Mucosa of descending colon (tissue), 3 donors: ENCODE measurements at regions not wholly inside any gene's neighbourhood (a gene's known extent, or its start where the extent isn't known, plus 50 kb on each side); places are given as distances from the start of the nearest gene placed in this dataset.

Experiments used
- ATAC-seq: fragments of 200-7000 bp; cut with Tn5 transposase; one replicate; pipeline ENCODE4 v1.9.1; 2020; ENCODE audit warnings: mild to moderate bottlenecking, moderate library complexity
- DNase-seq, 3 donors: peaks; one replicate each; pipeline ENCODE4 v3.0.0-alpha.2; 2020
- H3K36me3 ChIP-seq: fragments of 200-600 bp; one replicate; pipeline ENCODE4 v1.8.0; 2021; ENCODE audit warnings: low read depth, mild to moderate bottlenecking
- H3K4me1 ChIP-seq: fragments of 200-600 bp; one replicate; pipeline ENCODE4 v1.8.0; 2021; ENCODE audit warnings: low read depth, mild to moderate bottlenecking
- H3K4me3 ChIP-seq: fragments of 200-600 bp; one replicate; pipeline ENCODE4 v1.8.0; 2021; ENCODE audit warnings: mild to moderate bottlenecking
- H3K9me3 ChIP-seq: fragments of 200-600 bp; one replicate; pipeline ENCODE4 v1.8.0; 2021; ENCODE audit warnings: mild to moderate bottlenecking
- intact Hi-C, 2 donors: fragments of 100-400 bp; cut with DNase I in 1 of 2; cut with micrococcal nuclease in 1 of 2; formaldehyde crosslinking; loops; one replicate each; pipeline versions ENCODE4 v1.11.0 to v1.11.1; 2022; cut with DNase I, micrococcal nuclease
- TF ChIP-seq, protein P1 (sequence below): fragments of 200-600 bp; IDR thresholded peaks from one replicate; pipeline ENCODE4 v1.8.0; 2022; ENCODE audit warnings: antibody characterized with exemption, mild to moderate bottlenecking
- donor health status: DM: no; HTN: no; CAD: no; lungs with moderate emphysema.
- donor health status: DM: no; HTN: no; CAD: no.
- donor health status: DM: no; HTN: yes; CAD: no.

DNA sequence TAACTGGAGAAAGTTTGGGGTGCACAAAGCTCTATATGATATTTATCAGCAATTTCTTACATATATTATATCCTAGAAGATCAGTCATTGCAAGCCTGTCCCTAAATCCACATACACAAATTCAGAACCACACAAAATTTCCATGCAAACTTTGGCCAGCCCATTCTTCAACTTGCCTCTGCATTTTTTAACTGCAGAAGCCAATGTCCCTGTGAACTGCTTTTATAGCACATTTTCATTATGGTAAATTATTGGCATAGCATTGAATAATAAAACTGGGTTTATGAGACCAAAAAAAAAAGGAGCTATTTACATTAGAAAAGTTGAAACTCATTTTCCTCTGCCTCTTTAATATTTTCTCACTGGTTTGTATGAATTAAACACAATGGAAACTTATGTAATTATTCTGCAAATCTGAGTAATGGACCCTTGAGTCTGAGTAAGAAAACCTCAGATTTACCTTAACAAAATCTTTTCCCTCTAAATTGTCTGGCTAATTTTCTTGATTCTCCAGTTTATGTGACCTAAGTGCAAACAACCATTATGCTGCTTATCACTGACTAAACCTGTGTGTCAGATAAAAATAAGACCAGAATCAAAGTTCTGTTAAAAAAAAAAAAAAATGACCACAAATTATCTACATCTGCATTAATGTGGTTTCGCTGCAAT is 398.9 kb downstream of the EFNA5 start:
- ATAC-seq (no peak), DNase-seq (no peak)
- intact Hi-C loops, result no loop called here
- Histone ChIP-seq H3K36me3 (no peaks in the 10 kb centered on the region), H3K4me1 (no peaks in the 10 kb centered on the region), H3K9me3 (no peaks in the 10 kb centered on the region), H3K4me3 (no peak overlapping the region)
- TF ChIP-seq, protein P1, sequence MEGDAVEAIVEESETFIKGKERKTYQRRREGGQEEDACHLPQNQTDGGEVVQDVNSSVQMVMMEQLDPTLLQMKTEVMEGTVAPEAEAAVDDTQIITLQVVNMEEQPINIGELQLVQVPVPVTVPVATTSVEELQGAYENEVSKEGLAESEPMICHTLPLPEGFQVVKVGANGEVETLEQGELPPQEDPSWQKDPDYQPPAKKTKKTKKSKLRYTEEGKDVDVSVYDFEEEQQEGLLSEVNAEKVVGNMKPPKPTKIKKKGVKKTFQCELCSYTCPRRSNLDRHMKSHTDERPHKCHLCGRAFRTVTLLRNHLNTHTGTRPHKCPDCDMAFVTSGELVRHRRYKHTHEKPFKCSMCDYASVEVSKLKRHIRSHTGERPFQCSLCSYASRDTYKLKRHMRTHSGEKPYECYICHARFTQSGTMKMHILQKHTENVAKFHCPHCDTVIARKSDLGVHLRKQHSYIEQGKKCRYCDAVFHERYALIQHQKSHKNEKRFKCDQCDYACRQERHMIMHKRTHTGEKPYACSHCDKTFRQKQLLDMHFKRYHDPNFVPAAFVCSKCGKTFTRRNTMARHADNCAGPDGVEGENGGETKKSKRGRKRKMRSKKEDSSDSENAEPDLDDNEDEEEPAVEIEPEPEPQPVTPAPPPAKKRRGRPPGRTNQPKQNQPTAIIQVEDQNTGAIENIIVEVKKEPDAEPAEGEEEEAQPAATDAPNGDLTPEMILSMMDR, result no peak

DNA sequence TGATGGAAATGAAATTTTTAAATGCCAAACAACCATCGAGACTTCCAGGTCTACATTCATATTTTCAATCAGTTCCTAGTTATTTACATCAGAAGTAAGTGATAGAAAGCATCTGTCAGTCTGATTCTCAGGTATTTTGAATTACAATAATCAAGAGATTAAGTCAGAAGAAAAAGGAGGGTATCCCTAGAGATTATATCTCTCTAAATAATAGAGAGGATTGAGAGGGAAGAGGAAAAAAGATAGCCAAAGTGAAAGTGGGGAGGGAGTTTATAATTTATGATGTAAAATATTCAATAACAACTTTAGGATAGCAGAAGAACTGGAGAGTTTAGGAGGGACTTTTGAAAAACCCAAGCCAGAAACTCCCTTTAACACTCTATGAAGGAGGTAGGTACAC is 400.2 kb downstream of the EFNA5 start:
- intact Hi-C loops, result no loop called here
- Histone ChIP-seq H3K4me3 (no peak overlapping the region), H3K4me1 (no peaks in the 10 kb centered on the region), H3K36me3 (no peaks in the 10 kb centered on the region), H3K9me3 (no peaks in the 10 kb centered on the region)
- ATAC-seq (no peak), DNase-seq (no peak)
- TF ChIP-seq, protein P1, result no peak

DNA sequence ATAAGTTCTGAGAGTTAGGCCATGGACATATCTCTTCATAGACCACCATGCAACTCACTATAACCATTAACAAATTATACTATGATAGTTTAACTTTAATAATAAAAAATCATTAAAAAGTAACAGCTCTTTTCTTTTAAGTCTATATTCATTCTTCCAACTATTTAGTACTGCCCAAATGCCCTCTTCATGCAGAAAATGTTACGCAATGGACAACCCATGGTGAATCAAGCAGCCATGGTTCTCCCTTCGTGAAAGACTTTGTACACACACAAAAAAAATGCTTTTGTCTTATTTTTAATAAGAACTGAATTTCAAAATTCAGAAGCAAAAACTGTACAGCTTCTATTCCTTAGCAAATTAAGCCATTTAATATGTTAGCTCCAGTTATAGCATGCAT is 401.1 kb downstream of the EFNA5 start:
- Histone ChIP-seq H3K4me1 (no peaks in the 10 kb centered on the region), H3K4me3 (no peak overlapping the region), H3K36me3 (no peaks in the 10 kb centered on the region), H3K9me3 (no peaks in the 10 kb centered on the region)
- ATAC-seq (no peak), DNase-seq (no peak)
- intact Hi-C loops, result no loop called here
- TF ChIP-seq, protein P1, result no peak

DNA sequence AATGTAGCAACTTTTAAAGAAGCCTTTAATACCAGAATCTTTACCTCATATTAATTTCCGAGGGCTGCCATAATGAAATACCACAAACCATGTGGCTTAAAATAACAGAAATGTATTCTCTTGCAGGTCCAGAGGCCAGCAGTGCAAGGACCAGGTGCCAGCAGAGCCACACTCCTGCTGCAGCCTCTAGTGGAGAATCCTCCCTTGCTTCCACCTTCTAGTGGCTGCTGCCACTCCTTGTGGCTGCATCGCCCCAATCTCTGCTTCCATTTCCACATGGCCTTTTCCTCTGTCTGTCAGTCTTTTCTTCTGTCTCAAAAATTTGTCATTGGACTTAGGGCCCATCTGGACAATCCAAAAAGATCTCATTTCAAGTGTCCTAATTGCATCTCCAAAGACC is 401.5 kb downstream of the EFNA5 start:
- no peak for ATAC-seq

DNA sequence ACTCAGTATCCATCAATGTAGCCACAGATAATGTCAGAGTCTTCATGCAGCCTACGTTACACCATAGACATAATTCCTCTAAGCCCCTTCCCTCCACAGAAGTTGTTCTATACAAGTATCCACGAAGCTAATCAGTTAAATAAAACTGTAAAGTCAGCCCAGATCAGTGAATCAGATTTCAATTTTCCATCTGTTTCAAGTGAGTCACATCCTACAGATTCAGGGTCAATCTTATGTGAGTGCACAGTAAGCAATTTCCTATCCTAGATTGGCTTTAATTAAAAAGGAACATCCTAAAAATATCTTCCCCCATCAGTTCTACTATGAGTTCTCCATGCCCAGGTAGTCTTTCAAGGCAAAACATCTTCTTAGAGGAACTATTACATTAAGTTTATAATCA is 402.5 kb downstream of the EFNA5 start:
- intact Hi-C loops, result no loop called here
- no peaks in the 10 kb centered on the region for H3K4me1 ChIP-seq

More for the DNA sequence above, 401.5 kb downstream of the EFNA5 start:
- DNase-seq, result no peak
- TF ChIP-seq, protein P1, result no peak
- Histone ChIP-seq H3K36me3 (no peaks in the 10 kb centered on the region), H3K4me3 (no peak overlapping the region), H3K9me3 (no peaks in the 10 kb centered on the region), H3K4me1 (no peaks in the 10 kb centered on the region)
- intact Hi-C loops, result no loop called here

More for the DNA sequence above, 402.5 kb downstream of the EFNA5 start:
- no peak for DNase-seq
- ATAC-seq, result no peak
- TF ChIP-seq, protein P1, result no peak
- Histone ChIP-seq H3K36me3 (no peaks in the 10 kb centered on the region), H3K9me3 (no peaks in the 10 kb centered on the region), H3K4me3 (no peak overlapping the region)
